Upper lobe of left lung (tissue), 4 donors: ENCODE measurements at regions not wholly inside any gene's neighbourhood (a gene's known extent, or its start where the extent isn't known, plus 50 kb on each side); places are given as distances from the start of the nearest gene placed in this dataset.
"Not testable (repeated sequence)": the region's sequence is repeated elsewhere in the genome, so short reads cannot be mapped to it uniquely, and the experiment has no call there.

Experiments used
- CTCF ChIP-seq, 6 experiments: fragments of 450-650 bp in 4 of 6; fragments of 200-600 bp in 2 of 6; sonication (generic) in 2 of 6; IDR thresholded peaks; one replicate each; pipeline ENCODE4 v1.5.1; 2016 to 2019; ENCODE audit warnings: antibody characterized with exemption in 6 of 6
- POLR2AphosphoS5 ChIP-seq, 2 donors: sonication (generic); formaldehyde crosslinking; IDR thresholded peaks; one replicate each; pipeline ENCODE4 v1.5.1; 2017; ENCODE audit warnings: antibody characterized with exemption in 2 of 2

GRCh38 chr9:61402692-61403091 is 212.9 kb downstream of the SPATA31A7 start:
- not testable (repeated sequence) for TF ChIP-seq CTCF, POLR2AphosphoS5 (IDR thresholded peaks at IDR 0.05)
